ENCODE measurements at regions not wholly inside any gene's neighbourhood (a gene's known extent, or its start where the extent isn't known, plus 50 kb on each side); places are given as distances from the start of the nearest gene placed in this dataset.

DNA sequence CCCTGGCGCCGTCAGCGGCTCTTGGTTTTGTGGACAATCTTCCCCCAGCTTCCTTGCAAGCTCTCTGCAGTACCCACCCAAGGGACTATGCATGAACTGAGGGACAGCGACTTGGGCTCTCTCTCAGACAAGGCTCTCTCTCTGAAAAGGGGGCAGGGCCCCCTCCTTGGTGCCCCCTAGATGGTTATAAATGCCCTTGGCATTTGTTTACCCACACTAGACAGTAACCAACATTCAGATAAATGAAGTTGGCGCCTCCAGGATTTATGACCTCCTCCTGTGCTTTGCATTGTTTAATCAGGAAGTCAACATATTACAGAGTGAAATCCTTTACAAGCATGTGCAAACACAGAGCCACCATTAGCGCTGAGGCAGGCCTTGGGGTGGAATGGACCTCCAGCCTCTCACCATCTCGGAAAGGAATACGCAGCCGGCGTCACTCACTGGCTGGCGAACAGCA, 547.4 kb upstream of the ID2 start:
- Histone ChIP-seq H3K36me3 (ENCODE audit: control insufficient read depth in 2 of 2, insufficient read depth in 2 of 2, low read length in 2 of 2) (no peaks in the 10 kb centered on the region), H3K4me3 (ENCODE audit: low read length in 2 of 2) (peak overlapping the region in 1 of 2 donors; percentile 5), H3K27ac (ENCODE audit: low read depth in 2 of 2, low read length in 2 of 2) (peak overlapping the region; percentile 73), H3K4me1 (ENCODE audit: control insufficient read depth in 2 of 2, insufficient read depth in 2 of 2, low read length in 2 of 2) (peaks cover 0 to 17% of the 10 kb centered on the region in 2 donors), H3K9me3 (ENCODE audit: control insufficient read depth in 2 of 2, low read length in 2 of 2) (no peaks in the 10 kb centered on the region), H3K9ac (ENCODE audit: low read depth in 1 of 2, low read length in 2 of 2) (peak overlapping the region in 1 of 2 donors; percentile 13), H3K27me3 (ENCODE audit: control insufficient read depth in 2 of 2, insufficient read depth in 2 of 2, low read length in 2 of 2) (no peaks in the 10 kb centered on the region)

DNA sequence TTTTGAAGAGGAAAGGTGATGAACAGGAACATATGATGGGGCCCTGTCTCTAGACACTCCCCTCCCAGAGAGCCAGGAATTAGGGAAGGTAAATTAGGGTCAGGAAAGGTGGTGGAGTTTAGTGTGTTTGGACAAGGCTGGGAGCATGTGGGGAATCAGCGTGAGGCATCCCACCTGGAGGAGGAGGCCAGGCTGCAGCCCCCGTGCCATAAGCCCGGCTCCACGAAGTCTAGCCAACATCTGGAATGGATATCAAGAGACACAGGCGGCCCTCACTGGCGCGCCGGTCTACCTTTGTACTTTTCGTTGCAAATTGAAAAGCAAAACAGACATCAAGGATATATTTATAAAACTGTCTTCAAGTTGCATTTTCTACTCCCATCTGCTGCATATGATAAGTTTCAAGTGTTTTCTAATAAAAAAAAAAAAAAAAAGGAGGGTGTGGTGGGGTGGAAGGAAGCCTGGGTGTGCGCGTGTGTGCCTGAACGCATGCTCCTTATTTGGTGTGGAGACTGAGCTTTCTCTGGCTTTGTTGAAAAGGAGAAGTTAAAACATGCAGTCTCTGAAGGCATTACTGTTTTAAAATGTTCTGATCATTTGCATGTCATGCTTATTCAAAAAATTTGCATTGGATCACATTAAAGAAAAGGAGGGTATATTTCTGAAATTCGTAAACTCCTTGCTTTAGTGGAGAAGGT, 546.7 kb upstream of the ID2 start:
- Histone ChIP-seq H3K9ac (ENCODE audit: low read depth in 1 of 2, low read length in 2 of 2) (no peak overlapping the region), H3K27ac (ENCODE audit: low read depth in 2 of 2, low read length in 2 of 2) (peak overlapping the region; percentile 41 to 73), H3K9me3 (ENCODE audit: control insufficient read depth in 2 of 2, low read length in 2 of 2) (no peaks in the 10 kb centered on the region), H3K4me1 (ENCODE audit: control insufficient read depth in 2 of 2, insufficient read depth in 2 of 2, low read length in 2 of 2) (peaks cover 0 to 17% of the 10 kb centered on the region in 2 donors), H3K36me3 (ENCODE audit: control insufficient read depth in 2 of 2, insufficient read depth in 2 of 2, low read length in 2 of 2) (no peaks in the 10 kb centered on the region), H3K27me3 (ENCODE audit: control insufficient read depth in 2 of 2, insufficient read depth in 2 of 2, low read length in 2 of 2) (no peaks in the 10 kb centered on the region), H3K4me3 (ENCODE audit: low read length in 2 of 2) (no peak overlapping the region)

DNA sequence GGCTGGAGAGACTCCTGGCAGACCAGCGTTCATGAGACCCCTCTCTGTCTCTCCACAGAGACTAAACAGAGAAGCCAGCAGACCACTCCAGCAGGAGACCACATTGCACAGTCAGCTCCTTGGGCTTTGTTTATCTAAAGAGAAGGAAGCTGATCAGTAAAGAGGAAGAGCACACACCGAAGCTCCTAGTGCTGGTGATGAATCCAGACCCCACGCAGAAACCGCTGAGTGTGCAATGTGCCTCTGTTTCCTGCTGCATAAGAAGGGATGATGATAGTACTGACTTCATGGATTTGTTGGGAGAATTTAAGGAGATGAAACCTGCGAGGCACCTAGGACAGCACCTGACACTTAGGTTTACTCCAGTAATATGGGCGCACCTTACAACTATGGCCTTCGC, 544.1 kb upstream of the ID2 start:
- H3K36me3 ChIP-seq (ENCODE audit: control insufficient read depth in 2 of 2, insufficient read depth in 2 of 2, low read length in 2 of 2), result no peaks in the 10 kb centered on the region
- no peaks in the 10 kb centered on the region for H3K27me3 ChIP-seq (ENCODE audit: control insufficient read depth in 2 of 2, insufficient read depth in 2 of 2, low read length in 2 of 2)
- H3K9me3 ChIP-seq (ENCODE audit: control insufficient read depth in 2 of 2, low read length in 2 of 2), result no peaks in the 10 kb centered on the region
- H3K4me3 ChIP-seq (ENCODE audit: low read length in 2 of 2), result no peak overlapping the region
- no peak overlapping the region for H3K27ac ChIP-seq (ENCODE audit: low read depth in 2 of 2, low read length in 2 of 2)
- no peak overlapping the region for H3K9ac ChIP-seq (ENCODE audit: low read depth in 1 of 2, low read length in 2 of 2)
- peaks cover 0 to 28% of the 10 kb centered on the region in 2 donors for H3K4me1 ChIP-seq (ENCODE audit: control insufficient read depth in 2 of 2, insufficient read depth in 2 of 2, low read length in 2 of 2)

DNA sequence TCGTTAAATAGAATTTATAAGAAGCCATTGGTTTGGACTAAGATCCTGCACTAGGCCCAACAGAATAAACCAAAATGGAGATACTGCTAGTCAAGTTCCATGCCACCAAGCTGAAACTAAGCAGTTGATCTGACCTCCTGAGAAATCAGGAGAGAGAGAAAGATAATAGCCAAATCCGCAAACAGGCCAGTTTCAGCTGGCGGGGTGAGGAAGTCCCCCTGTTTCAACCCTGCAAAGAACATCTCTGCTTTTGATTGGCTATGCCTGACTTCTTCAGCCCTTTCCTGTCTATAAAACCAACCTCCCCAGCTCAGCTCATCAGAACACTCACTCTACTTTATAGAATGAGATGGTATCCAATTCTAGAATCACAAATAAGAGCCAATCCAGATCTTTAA, 543.3 kb upstream of the ID2 start:
- no peaks in the 10 kb centered on the region for H3K36me3 ChIP-seq (ENCODE audit: control insufficient read depth in 2 of 2, insufficient read depth in 2 of 2, low read length in 2 of 2)
- H3K9ac ChIP-seq (ENCODE audit: low read depth in 1 of 2, low read length in 2 of 2), result no peak overlapping the region
- no peaks in the 10 kb centered on the region for H3K9me3 ChIP-seq (ENCODE audit: control insufficient read depth in 2 of 2, low read length in 2 of 2)
- H3K27ac ChIP-seq (ENCODE audit: low read depth in 2 of 2, low read length in 2 of 2), result no peak overlapping the region
- H3K4me3 ChIP-seq (ENCODE audit: low read length in 2 of 2), result no peak overlapping the region
- H3K4me1 ChIP-seq (ENCODE audit: control insufficient read depth in 2 of 2, insufficient read depth in 2 of 2, low read length in 2 of 2), result peaks cover 0 to 28% of the 10 kb centered on the region in 2 donors
- no peaks in the 10 kb centered on the region for H3K27me3 ChIP-seq (ENCODE audit: control insufficient read depth in 2 of 2, insufficient read depth in 2 of 2, low read length in 2 of 2)

DNA sequence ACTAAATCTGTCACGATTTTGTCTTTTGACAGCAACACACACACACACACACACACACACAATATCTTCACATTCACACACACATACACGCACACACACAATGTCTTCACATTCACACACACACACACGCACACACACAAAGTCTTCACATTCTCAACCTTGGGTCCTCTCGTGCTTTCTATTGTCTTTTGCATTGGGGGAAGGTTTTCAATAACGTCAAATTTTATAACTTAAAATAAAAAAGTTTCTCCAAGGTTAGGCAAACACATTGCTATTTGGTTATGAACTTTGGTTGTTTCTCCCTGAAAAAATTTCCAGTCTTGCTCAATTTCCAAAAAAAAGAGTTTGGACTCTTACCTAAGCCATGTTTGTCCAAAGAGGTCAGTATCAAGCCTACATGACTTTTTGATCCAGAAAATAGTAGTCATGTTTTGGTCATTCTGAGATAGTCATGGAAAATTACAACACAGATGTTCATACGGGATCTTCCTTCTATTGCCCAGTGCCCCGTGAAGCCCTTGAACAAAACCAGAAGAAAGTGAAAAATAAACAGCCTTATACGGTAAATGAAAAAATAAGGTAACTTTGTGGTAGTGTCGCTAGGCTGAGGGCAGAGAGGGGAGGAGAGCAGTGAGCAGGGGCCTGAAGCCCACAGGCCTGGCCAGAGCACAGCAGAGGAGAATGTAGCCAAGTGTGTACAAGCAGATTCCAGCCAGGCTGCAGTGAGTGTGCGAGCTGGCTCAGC, 542.8 kb upstream of the ID2 start:
- Histone ChIP-seq H3K27ac (ENCODE audit: low read depth in 2 of 2, low read length in 2 of 2) (no peak overlapping the region), H3K9me3 (ENCODE audit: control insufficient read depth in 2 of 2, low read length in 2 of 2) (no peaks in the 10 kb centered on the region), H3K4me1 (ENCODE audit: control insufficient read depth in 2 of 2, insufficient read depth in 2 of 2, low read length in 2 of 2) (peaks cover 3 to 24% of the 10 kb centered on the region in 2 donors), H3K27me3 (ENCODE audit: control insufficient read depth in 2 of 2, insufficient read depth in 2 of 2, low read length in 2 of 2) (no peaks in the 10 kb centered on the region), H3K36me3 (ENCODE audit: control insufficient read depth in 2 of 2, insufficient read depth in 2 of 2, low read length in 2 of 2) (no peaks in the 10 kb centered on the region), H3K4me3 (ENCODE audit: low read length in 2 of 2) (no peak overlapping the region), H3K9ac (ENCODE audit: low read depth in 1 of 2, low read length in 2 of 2) (no peak overlapping the region)

DNA sequence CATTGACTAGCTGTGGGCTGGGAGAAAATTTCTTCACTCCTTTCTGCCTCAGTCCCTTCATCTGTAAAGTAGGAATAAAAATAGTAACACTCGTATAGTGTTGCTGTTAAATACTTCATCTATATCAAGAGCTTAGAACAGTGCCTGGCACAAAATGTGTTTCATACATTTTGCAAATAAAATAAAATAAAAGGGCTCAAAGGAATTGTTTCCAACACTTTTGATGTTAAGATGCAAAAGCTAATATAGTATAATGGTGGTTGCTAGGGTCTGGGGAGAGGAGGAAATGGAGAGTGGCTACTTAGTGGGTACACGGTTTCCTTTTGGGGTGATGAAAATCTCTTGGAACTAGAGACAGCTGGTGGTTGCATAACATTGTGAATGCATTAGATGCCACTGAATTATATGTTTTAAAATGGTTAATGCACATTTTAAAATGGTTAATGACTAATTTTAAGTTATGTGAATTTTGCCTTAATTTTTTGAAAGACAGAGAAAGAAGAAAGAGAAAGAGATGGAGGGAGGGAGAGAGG, 542.1 kb upstream of the ID2 start:
- no peaks in the 10 kb centered on the region for H3K27me3 ChIP-seq (ENCODE audit: control insufficient read depth in 2 of 2, insufficient read depth in 2 of 2, low read length in 2 of 2)
- H3K4me1 ChIP-seq (ENCODE audit: control insufficient read depth in 2 of 2, insufficient read depth in 2 of 2, low read length in 2 of 2), result peaks cover 4 to 18% of the 10 kb centered on the region in 2 donors
- H3K36me3 ChIP-seq (ENCODE audit: control insufficient read depth in 2 of 2, insufficient read depth in 2 of 2, low read length in 2 of 2), result no peaks in the 10 kb centered on the region
- H3K27ac ChIP-seq (ENCODE audit: low read depth in 2 of 2, low read length in 2 of 2), result no peak overlapping the region
- no peaks in the 10 kb centered on the region for H3K9me3 ChIP-seq (ENCODE audit: control insufficient read depth in 2 of 2, low read length in 2 of 2)
- no peak overlapping the region for H3K4me3 ChIP-seq (ENCODE audit: low read length in 2 of 2)
- H3K9ac ChIP-seq (ENCODE audit: low read depth in 1 of 2, low read length in 2 of 2), result no peak overlapping the region

DNA sequence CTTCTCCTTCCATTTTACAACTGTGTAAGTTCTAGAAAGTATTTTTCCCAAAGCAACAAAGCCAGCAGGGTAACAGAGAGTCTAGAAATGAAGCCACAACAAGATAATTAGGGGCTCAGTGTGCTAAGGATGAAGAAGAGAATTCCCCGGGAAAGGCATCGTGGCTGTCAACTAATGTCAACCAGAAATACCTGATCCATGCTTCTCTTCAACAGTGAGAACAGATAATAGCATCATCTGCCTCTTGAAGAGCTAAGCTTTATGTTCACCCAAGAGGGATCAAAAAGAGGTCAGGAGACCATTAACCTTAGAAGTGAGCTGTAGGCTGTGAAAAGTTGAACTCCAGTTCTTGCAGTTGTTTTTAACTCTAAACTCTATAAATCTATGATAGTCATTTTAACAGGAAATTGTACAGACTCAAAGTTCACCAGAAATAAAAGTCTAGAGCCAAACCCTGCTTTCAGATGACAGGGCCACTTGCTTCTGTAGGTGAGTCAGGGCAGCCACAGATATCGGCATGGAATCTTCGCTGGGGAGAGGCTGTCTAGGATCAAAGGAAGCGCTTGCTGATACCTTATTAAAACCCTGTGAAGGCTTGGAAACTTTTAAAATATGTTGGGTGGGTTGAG, 540.7 kb upstream of the ID2 start:
- H3K4me3 ChIP-seq (ENCODE audit: low read length in 2 of 2), result no peak overlapping the region
- peaks cover 4 to 14% of the 10 kb centered on the region in 2 donors for H3K4me1 ChIP-seq (ENCODE audit: control insufficient read depth in 2 of 2, insufficient read depth in 2 of 2, low read length in 2 of 2)
- H3K9me3 ChIP-seq (ENCODE audit: control insufficient read depth in 2 of 2, low read length in 2 of 2), result no peaks in the 10 kb centered on the region
- no peaks in the 10 kb centered on the region for H3K27me3 ChIP-seq (ENCODE audit: control insufficient read depth in 2 of 2, insufficient read depth in 2 of 2, low read length in 2 of 2)
- no peaks in the 10 kb centered on the region for H3K36me3 ChIP-seq (ENCODE audit: control insufficient read depth in 2 of 2, insufficient read depth in 2 of 2, low read length in 2 of 2)
- H3K9ac ChIP-seq (ENCODE audit: low read depth in 1 of 2, low read length in 2 of 2), result no peak overlapping the region
- peak overlapping the region; percentile 13 to 53 for H3K27ac ChIP-seq (ENCODE audit: low read depth in 2 of 2, low read length in 2 of 2)

DNA sequence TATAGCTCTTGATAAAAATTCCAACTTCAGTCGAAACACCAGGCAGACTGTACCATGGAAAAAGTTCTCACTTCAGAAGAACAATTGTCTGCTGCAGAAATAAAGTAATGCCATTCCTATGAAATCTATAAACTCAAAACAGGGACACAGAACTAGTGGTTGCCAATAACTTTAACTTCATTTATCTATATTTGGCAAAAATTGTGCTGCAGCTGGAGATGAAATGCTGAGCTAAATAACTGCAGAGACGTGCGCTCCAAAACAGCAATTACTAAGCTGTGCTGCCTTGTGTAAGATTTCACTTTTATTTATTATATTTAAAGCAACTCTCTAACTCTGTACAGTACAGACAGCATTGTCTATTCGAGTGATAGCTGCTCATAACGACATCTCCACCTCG, 540.1 kb upstream of the ID2 start:
- H3K27ac ChIP-seq (ENCODE audit: low read depth in 2 of 2, low read length in 2 of 2), result peak overlapping the region in 1 of 2 donors; percentile 17
- H3K9me3 ChIP-seq (ENCODE audit: control insufficient read depth in 2 of 2, low read length in 2 of 2), result no peaks in the 10 kb centered on the region
- no peak overlapping the region for H3K4me3 ChIP-seq (ENCODE audit: low read length in 2 of 2)
- no peaks in the 10 kb centered on the region for H3K36me3 ChIP-seq (ENCODE audit: control insufficient read depth in 2 of 2, insufficient read depth in 2 of 2, low read length in 2 of 2)
- H3K4me1 ChIP-seq (ENCODE audit: control insufficient read depth in 2 of 2, insufficient read depth in 2 of 2, low read length in 2 of 2), result peaks cover 4 to 19% of the 10 kb centered on the region in 2 donors
- no peaks in the 10 kb centered on the region for H3K27me3 ChIP-seq (ENCODE audit: control insufficient read depth in 2 of 2, insufficient read depth in 2 of 2, low read length in 2 of 2)
- no peak overlapping the region for H3K9ac ChIP-seq (ENCODE audit: low read depth in 1 of 2, low read length in 2 of 2)

DNA sequence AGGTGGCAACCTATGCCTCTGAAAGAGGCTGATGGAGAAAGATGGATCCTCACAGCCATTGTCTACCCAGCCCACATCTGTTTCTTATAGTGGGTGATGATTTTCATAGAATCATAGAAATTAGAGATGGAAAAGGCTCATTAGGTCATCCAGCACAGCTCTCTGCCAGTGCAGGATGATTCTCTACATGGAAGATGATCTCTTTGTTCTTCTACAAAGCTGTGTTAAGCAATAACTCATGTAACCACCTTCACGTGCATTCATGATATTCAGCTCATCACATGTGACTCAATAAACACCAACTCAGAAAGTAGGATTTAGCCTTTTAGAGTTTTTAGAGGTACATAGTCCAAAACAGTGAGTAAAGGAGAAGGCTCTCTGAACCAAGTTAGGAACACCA, 539.4 kb upstream of the ID2 start:
- no peaks in the 10 kb centered on the region for H3K27me3 ChIP-seq (ENCODE audit: control insufficient read depth in 2 of 2, insufficient read depth in 2 of 2, low read length in 2 of 2)
- H3K36me3 ChIP-seq (ENCODE audit: control insufficient read depth in 2 of 2, insufficient read depth in 2 of 2, low read length in 2 of 2), result no peaks in the 10 kb centered on the region
- no peak overlapping the region for H3K4me3 ChIP-seq (ENCODE audit: low read length in 2 of 2)
- no peaks in the 10 kb centered on the region for H3K9me3 ChIP-seq (ENCODE audit: control insufficient read depth in 2 of 2, low read length in 2 of 2)
- no peak overlapping the region for H3K27ac ChIP-seq (ENCODE audit: low read depth in 2 of 2, low read length in 2 of 2)
- H3K9ac ChIP-seq (ENCODE audit: low read depth in 1 of 2, low read length in 2 of 2), result no peak overlapping the region
- H3K4me1 ChIP-seq (ENCODE audit: control insufficient read depth in 2 of 2, insufficient read depth in 2 of 2, low read length in 2 of 2), result peaks cover 4 to 19% of the 10 kb centered on the region in 2 donors

DNA sequence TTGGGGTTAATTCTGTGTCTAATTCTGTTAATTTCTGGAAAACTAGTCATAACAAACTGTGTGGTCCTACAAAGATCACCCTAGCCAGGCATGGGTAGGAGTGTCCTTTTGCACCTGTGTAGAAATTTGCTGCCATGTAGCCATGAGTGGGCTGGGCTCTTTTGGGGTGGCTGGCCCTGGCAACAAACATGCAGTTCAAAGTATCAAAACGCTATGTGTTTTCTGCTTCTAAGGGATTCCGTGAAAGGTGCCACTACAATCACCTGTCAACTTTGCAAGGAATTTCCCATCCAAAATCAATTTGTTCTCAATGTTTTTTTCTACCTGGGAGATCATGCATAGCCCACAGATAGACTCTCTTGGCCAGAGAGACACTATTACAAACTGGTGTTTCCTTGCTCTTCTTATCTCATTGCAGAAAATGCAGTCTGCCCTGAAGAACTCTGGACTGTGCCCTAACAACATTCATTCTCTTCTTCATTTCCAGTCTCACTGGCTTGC, 537.7 kb upstream of the ID2 start:
- Histone ChIP-seq H3K4me1 (ENCODE audit: control insufficient read depth in 2 of 2, insufficient read depth in 2 of 2, low read length in 2 of 2) (peaks cover 4 to 19% of the 10 kb centered on the region in 2 donors), H3K9ac (ENCODE audit: low read depth in 1 of 2, low read length in 2 of 2) (no peak overlapping the region), H3K27me3 (ENCODE audit: control insufficient read depth in 2 of 2, insufficient read depth in 2 of 2, low read length in 2 of 2) (no peaks in the 10 kb centered on the region), H3K27ac (ENCODE audit: low read depth in 2 of 2, low read length in 2 of 2) (no peak overlapping the region), H3K4me3 (ENCODE audit: low read length in 2 of 2) (no peak overlapping the region), H3K36me3 (ENCODE audit: control insufficient read depth in 2 of 2, insufficient read depth in 2 of 2, low read length in 2 of 2) (no peaks in the 10 kb centered on the region), H3K9me3 (ENCODE audit: control insufficient read depth in 2 of 2, low read length in 2 of 2) (no peaks in the 10 kb centered on the region)
